ENCODE measurements at regions not wholly inside any gene's neighbourhood (a gene's known extent, or its start where the extent isn't known, plus 50 kb on each side); places are given as distances from the start of the nearest gene placed in this dataset.

- DNase-seq (ENCODE audit: low read depth in 2 of 2): no peak
These were observed 352.9 kb upstream of the ROBO2 start for GRCh38 chr3:76687019-76687418.

GRCh38 chr3:76694063-76694462 lies 345.8 kb upstream of the ROBO2 start:
- DNase-seq (ENCODE audit: low read depth in 2 of 2): no peak

GRCh38 chr3:76698136-76698706 lies 341.7 kb upstream of the ROBO2 start:
- no peak for DNase-seq (ENCODE audit: low read depth in 2 of 2)

GRCh38 chr3:76699846-76700245 lies 340.1 kb upstream of the ROBO2 start:
- no peak for DNase-seq (ENCODE audit: low read depth in 2 of 2)

DNA sequence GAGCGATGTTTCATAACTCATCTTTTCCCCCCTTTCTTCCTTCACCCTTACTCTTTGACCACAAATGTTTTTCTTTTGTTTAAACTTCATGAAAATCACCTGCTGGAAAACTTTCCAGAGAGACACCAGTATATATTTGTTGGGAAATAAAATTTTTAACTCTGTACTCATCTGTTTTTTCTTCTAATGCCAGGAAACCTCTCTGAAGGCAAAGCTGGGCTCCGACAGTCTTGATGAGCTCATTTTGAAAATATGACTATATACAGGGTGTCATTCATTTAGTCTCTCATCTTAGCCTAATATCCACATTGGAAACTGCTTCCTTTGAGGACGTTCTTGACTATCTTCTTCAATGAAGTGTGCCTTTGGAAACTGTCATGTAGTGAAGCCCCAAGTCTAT lies 339.6 kb upstream of the ROBO2 start:
- no peak for DNase-seq (ENCODE audit: low read depth in 2 of 2)

DNA sequence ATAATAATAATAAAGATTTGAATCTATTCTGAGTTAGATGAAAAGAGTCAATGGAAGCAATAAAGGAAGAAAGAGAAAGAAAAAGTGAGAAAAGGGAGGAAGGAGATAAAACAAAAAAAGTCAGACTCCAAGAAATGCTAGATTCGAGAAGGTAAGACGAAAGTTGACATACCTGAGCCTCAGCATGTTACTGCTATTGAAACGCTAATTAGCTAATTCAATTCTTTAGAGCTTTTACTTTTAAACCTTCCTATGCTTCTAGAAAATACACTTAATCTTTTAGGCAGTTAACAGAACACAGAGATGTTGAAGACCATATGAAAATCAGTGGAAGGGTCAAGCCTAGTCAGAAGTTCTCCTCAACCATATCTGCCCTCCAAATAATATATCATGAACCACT lies 337.2 kb upstream of the ROBO2 start:
- DNase-seq (ENCODE audit: low read depth in 2 of 2): no peak

- no peak for DNase-seq (ENCODE audit: low read depth in 2 of 2)
These were observed 324.5 kb upstream of the ROBO2 start for GRCh38 chr3:76715426-76715825.

DNA sequence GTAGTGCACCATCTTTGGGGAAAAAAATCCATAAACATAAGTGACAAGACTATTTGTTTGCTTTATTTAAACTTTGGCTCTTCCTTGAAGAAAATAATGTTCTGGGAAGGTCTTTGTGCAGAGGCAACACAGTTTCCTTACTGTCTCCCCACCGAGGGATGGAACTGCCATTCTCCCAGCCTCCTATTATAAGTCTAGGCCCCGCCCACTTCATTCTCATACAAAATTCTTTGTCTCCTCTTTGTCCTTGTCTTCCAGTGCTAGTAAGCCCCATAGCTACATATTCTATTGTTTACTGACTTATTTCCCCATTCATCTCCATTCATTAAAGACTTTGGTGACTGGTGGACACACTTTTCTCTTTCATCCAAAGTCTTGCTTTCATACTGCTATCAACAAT lies 316.5 kb upstream of the ROBO2 start:
- no peak for DNase-seq (ENCODE audit: low read depth in 2 of 2)

DNA sequence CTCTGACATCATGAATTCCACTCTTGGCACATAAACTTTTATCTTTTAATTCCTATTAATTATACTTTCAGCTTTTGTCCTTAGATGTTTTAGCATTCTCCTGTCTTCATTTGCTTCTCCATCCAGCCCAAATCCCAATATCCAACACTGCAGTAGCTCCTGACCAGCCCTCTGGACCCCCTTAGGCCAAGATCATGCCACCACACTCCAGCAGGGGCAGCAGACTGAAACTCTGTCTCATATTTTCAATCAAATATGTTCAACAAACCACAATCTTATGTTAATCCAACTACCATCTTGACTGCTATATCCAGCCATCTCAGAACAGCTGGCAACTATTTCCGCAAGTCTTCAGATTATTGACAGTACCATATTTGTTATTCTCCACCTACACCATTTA lies 315.8 kb upstream of the ROBO2 start:
- no peak for DNase-seq (ENCODE audit: low read depth in 2 of 2)

DNA sequence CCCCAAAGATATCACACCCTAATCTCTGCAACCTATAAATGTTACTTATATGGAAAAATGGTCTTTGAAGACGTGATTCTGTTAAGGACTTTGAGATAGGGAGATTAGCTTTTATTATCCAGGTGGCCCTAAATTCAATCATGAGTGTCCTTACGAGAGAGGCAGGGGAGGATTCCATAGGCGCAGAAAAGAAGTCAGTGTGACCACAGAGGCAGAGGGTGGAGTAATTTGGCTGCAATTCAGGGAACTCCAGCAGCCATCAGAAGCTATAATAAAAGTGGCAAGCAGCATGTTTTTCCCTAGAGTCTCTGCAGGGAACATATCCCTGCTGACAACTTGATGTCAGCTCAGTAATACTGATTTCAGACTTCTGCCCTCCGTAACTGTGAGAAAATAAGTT lies 315.2 kb upstream of the ROBO2 start:
- no peak for DNase-seq (ENCODE audit: low read depth in 2 of 2)

GRCh38 chr3:76726034-76726433 lies 313.9 kb upstream of the ROBO2 start:
- no peak for DNase-seq (ENCODE audit: low read depth in 2 of 2)

GRCh38 chr3:76728426-76728825 lies 311.5 kb upstream of the ROBO2 start:
- DNase-seq (ENCODE audit: low read depth in 2 of 2): no peak

DNA sequence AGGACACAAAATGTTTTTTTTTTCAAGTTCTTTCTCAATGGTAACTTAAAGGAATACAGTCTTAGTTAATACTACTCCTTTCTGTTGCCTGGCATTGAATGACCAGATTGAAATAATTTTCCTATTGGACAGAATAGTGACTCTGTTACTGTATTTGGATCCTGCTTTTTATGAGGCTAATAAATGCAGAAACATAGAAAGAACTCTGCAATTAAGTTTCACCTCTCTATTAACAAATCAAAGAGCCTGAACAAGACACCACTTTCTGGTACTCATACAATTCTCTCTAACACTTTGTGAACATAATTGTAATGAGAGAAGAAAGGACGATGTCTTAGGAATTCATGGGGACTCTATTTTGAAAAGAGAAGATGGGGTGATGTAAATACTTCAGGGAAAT lies 308.4 kb upstream of the ROBO2 start:
- no peak for DNase-seq (ENCODE audit: low read depth in 2 of 2)

DNA sequence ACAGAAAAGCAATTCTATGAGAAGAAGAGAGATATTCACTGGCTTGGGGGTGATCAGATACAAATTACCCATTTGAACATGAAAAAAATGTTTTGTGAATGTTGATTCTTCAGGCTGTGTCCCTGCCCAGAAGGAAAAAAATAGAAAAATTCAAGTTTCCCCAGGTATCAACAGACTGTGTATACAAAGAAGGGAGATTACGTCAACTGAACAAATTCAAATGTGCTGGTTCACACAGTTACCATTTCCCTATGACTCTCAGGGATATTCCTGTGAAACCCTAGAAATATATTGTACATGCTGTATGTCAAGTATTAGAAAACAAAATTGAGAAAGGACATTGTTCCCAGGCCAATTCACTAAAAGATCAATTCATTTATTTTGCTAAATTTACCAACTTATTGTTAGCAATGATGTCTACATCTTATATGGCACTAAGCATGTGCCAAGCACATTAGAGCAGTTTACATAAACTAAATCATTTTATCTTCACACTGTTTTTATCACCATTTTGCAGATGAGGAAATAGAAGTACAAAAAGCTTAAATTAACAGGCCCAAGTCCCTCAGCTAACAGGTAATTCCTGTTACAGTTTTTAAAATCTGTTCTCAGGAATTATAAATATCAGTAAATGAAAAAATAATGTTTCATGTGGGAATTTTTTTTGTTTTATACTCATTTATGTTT lies 306.7 kb upstream of the ROBO2 start:
- DNase-seq (ENCODE audit: low read depth in 2 of 2): no peak

DNA sequence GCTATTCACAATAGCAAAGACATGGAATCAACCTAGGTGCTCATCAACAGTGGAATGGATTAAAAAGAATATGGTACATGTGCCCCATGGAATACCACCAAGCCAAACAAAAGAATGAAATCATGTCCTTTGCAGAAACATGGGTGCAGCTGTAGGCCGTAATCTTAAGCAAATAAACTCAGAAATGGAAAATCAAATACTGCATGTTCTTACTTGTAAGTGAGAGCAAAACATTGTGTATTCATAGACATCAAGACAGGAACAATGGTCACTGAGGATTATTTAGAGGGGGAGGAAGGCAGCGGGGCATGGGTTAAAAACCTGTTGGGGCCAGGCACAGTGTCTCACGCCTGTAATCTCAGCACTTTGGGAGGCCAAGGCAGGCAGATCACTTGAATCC lies 304.7 kb upstream of the ROBO2 start:
- DNase-seq (ENCODE audit: low read depth in 2 of 2): no peak

DNA sequence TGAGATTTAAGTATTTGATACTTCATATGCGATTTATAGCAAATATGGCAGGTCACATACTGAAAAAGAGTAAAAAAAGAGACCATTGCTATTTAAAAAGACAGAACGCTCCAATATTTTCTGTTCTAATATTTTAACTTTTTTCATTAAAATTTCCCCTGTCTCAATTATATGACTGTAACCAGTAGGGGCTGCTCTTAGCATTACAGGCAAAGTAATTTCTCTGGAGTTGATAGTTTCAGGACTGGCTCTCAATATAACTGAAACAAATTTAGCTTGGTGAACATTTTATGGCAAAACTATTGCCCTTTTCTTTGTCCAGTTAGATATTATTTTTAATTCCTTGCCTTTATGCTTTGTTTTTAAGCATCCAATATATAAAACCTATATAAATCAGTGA lies 286.3 kb upstream of the ROBO2 start:
- no peak for DNase-seq (ENCODE audit: low read depth in 2 of 2)

DNA sequence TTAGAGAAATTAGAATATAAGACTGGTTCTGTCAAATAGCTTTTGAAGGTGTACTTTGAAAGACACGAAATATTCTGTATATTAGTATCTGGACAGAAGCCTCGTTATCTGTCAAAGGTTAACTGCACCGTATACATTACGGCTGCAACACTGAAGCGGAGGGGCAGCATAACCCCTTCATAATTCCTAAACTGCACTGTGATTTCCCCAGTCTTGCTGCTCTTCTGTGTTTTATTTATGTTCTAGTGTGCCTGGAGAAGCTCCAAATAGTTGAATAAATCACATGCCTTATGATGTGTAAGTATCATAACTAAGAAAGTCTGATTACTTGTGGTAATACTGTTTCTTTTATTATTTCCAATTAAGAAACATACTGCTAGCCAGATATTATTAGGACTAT lies 285.7 kb upstream of the ROBO2 start:
- no peak for DNase-seq (ENCODE audit: low read depth in 2 of 2)

DNA sequence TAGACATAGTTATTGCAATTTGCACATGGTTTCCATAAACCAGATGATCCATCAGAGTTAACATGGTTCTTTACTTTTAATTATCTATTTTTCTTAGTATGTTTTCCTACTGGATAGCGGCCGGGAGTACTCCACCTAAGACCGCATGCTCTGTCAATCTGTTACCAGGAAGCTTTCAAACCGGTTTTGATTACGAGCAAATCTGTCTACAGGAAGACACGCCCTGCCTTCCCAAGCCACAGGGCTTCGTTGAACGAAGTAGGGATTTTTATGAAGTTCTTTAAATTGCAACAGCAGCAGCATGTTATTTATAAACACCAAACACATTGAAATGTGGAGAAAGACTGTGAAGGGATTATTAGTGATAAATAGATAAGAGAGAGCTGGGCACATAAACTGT lies 283.3 kb upstream of the ROBO2 start:
- no peak for DNase-seq (ENCODE audit: low read depth in 2 of 2)

DNA sequence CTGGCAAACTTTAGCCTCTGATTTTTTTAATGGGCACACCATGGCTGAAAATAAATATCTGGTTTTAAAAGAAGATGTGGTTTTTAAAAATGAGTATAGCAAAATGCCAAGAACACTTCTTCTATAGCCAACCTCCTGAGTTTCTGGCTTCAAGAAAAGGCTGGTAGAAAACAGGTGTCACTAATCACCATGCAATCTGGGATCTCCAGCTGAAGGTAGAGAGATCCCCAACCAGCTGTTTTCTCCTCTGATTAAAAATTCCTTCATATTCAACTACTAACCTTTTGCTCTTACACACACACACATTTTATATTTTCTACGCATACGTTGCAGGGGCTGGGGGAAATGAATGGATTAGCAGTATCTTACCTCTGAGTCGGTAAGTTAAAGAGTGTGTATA lies 279.6 kb upstream of the ROBO2 start:
- no peak for DNase-seq (ENCODE audit: low read depth in 2 of 2)

DNA sequence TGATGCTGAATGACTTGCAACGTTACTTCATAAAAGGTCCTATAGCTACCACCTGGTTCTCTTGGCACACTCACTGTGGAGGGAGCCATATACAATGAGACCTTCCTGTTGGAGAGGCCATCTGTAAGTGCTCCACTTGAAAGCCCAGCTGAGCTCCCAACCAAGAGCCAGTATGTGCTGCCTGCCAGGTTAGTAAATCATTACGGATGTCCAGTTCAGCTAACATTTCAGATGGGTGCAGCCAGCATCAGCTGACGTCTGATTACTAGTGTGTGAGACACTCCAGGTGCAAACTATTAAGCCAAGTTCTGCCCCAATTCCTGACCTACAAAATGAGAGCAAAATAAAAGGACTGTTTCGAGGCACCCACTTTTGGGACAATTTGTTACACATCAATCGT lies 274.4 kb upstream of the ROBO2 start:
- no peak for DNase-seq (ENCODE audit: low read depth in 2 of 2)

GRCh38 chr3:76768912-76769311 lies 271.0 kb upstream of the ROBO2 start:
- DNase-seq (ENCODE audit: low read depth in 2 of 2): no peak

DNA sequence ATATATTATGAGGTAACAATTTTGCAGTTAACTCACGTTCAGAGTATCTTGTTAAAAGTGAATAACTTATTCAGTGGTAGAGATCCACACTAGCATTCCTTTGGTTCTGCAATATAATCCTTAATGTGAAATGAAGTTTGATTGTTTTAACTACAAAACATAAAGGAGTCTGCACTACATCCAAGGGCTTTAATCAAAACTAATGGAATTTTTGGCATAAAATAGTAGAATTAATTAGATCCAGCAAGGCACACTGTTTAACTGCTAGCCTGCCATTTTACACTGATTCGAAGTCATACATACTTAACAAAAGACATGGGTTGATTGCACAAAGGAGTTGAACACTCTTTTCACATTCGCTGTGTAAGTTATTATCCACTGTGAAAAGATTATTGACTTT lies 263.0 kb upstream of the ROBO2 start:
- DNase-seq (ENCODE audit: low read depth in 2 of 2): no peak

GRCh38 chr3:76788206-76788605 lies 251.7 kb upstream of the ROBO2 start:
- DNase-seq (ENCODE audit: low read depth in 2 of 2): no peak

- DNase-seq (ENCODE audit: low read depth in 2 of 2): no peak
These were observed 250.7 kb upstream of the ROBO2 start for GRCh38 chr3:76789237-76789636.
